CD4-positive, alpha-beta T cell treated with Interleukin-15 for 4 hours (primary cell): ENCODE measurements at regions not wholly inside any gene's neighbourhood (a gene's known extent, or its start where the extent isn't known, plus 50 kb on each side); places are given as distances from the start of the nearest gene placed in this dataset.
"Not testable (repeated sequence)": the region's sequence is repeated elsewhere in the genome, so short reads cannot be mapped to it uniquely, and the experiment has no call there.

ENCODE experiments used
- DNase-seq: peaks from one replicate; pipeline ENCODE4 v3.0.0-alpha.2; 2020; ENCODE audit warnings: low spot score

GRCh38 chr5:106698169-106698568, 972.6 kb downstream of the EFNA5 start:
- no peak for DNase-seq

- no peak for DNase-seq
Observed at GRCh38 chr5:106691701-106692100, 979.0 kb downstream of the EFNA5 start.

- DNase-seq, result no peak
Observed at GRCh38 chr5:106690585-106690984, 980.2 kb downstream of the EFNA5 start.

GRCh38 chr5:106680330-106680729, 990.4 kb downstream of the EFNA5 start:
- DNase-seq, result no peak

GRCh38 chr5:106677057-106677456, 993.7 kb downstream of the EFNA5 start:
- DNase-seq, result no peak

GRCh38 chr5:106675687-106676086, 995.0 kb downstream of the EFNA5 start:
- no peak for DNase-seq

GRCh38 chr5:106673941-106674340, 996.8 kb downstream of the EFNA5 start:
- DNase-seq, result no peak

- no peak for DNase-seq
Observed at GRCh38 chr5:106661866-106662265, 1008.9 kb downstream of the EFNA5 start.

GRCh38 chr5:106660681-106661080, 1010.1 kb downstream of the EFNA5 start:
- no peak for DNase-seq

- DNase-seq, result no peak
Observed at GRCh38 chr5:106658150-106658549, 1012.6 kb downstream of the EFNA5 start.

- DNase-seq, result no peak
Observed at GRCh38 chr5:106656821-106657220, 1013.9 kb downstream of the EFNA5 start.

- DNase-seq, result no peak
Observed at GRCh38 chr5:106649031-106649430, 1021.7 kb downstream of the EFNA5 start.

- no peak for DNase-seq
Observed at GRCh38 chr5:106648401-106648800, 1022.3 kb downstream of the EFNA5 start.

- DNase-seq, result no peak
Observed at GRCh38 chr5:106646106-106646505, 1024.6 kb downstream of the EFNA5 start.

- DNase-seq, result no peak
Observed at GRCh38 chr5:106640511-106640910, 1030.2 kb downstream of the EFNA5 start.

- no peak for DNase-seq
Observed at GRCh38 chr5:106639488-106639887, 1031.2 kb downstream of the EFNA5 start.

GRCh38 chr5:106637275-106637674, 1033.5 kb downstream of the EFNA5 start:
- no peak for DNase-seq

- no peak for DNase-seq
Observed at GRCh38 chr5:106634375-106634774, 1036.4 kb downstream of the EFNA5 start.

- DNase-seq, result no peak
Observed at GRCh38 chr5:106633825-106634224, 1036.9 kb downstream of the EFNA5 start.

GRCh38 chr5:106628456-106628855, 1042.3 kb downstream of the EFNA5 start:
- not testable (repeated sequence) for DNase-seq

- no peak for DNase-seq
Observed at GRCh38 chr5:106610041-106610440, 1060.7 kb downstream of the EFNA5 start.

- DNase-seq, result no peak
Observed at GRCh38 chr5:106601620-106602019, 1069.1 kb downstream of the EFNA5 start.

- DNase-seq, result no peak
Observed at GRCh38 chr5:106600803-106601202, 1069.9 kb downstream of the EFNA5 start.

GRCh38 chr5:106595864-106596263, 1074.9 kb downstream of the EFNA5 start:
- no peak for DNase-seq

- no peak for DNase-seq
Observed at GRCh38 chr5:106584268-106584667, 1086.5 kb downstream of the EFNA5 start.
